Mucosa of descending colon (tissue), 3 donors: ENCODE measurements at regions not wholly inside any gene's neighbourhood (a gene's known extent, or its start where the extent isn't known, plus 50 kb on each side); places are given as distances from the start of the nearest gene placed in this dataset.

Experiments used
- ATAC-seq: fragments of 200-7000 bp; cut with Tn5 transposase; one replicate; pipeline ENCODE4 v1.9.1; 2020; ENCODE audit warnings: mild to moderate bottlenecking, moderate library complexity
- DNase-seq, 3 donors: peaks; one replicate each; pipeline ENCODE4 v3.0.0-alpha.2; 2020
- H3K36me3 ChIP-seq: fragments of 200-600 bp; one replicate; pipeline ENCODE4 v1.8.0; 2021; ENCODE audit warnings: low read depth, mild to moderate bottlenecking
- H3K4me1 ChIP-seq: fragments of 200-600 bp; one replicate; pipeline ENCODE4 v1.8.0; 2021; ENCODE audit warnings: low read depth, mild to moderate bottlenecking
- H3K4me3 ChIP-seq: fragments of 200-600 bp; one replicate; pipeline ENCODE4 v1.8.0; 2021; ENCODE audit warnings: mild to moderate bottlenecking
- H3K9me3 ChIP-seq: fragments of 200-600 bp; one replicate; pipeline ENCODE4 v1.8.0; 2021; ENCODE audit warnings: mild to moderate bottlenecking
- CTCF ChIP-seq: fragments of 200-600 bp; IDR thresholded peaks from one replicate; pipeline ENCODE4 v1.8.0; 2022; ENCODE audit warnings: antibody characterized with exemption, mild to moderate bottlenecking
- intact Hi-C, 2 donors: fragments of 100-400 bp; cut with DNase I in 1 of 2; cut with micrococcal nuclease in 1 of 2; formaldehyde crosslinking; loops; one replicate each; pipeline versions ENCODE4 v1.11.0 to v1.11.1; 2022; cut with DNase I, micrococcal nuclease
- donor health status: DM: no; HTN: no; CAD: no; lungs with moderate emphysema.
- donor health status: DM: no; HTN: no; CAD: no.
- donor health status: DM: no; HTN: yes; CAD: no.

- H3K36me3 ChIP-seq, result no peaks in the 10 kb centered on the region
- no peak for ATAC-seq
- no peak overlapping the region for H3K4me3 ChIP-seq
- no peak for TF ChIP-seq CTCF
- H3K4me1 ChIP-seq, result no peaks in the 10 kb centered on the region
- DNase-seq, result no peak
- H3K9me3 ChIP-seq, result no peaks in the 10 kb centered on the region
- intact Hi-C loops, result no loop called here
Measured at GRCh38 chr16:51009359-51009758, 141.7 kb downstream of the SALL1 start.

GRCh38 chr16:51008607-51009006 lies 142.5 kb downstream of the SALL1 start:
- no peak for ATAC-seq
- H3K9me3 ChIP-seq, result no peaks in the 10 kb centered on the region
- H3K36me3 ChIP-seq, result no peaks in the 10 kb centered on the region
- TF ChIP-seq CTCF, result no peak
- H3K4me3 ChIP-seq, result no peak overlapping the region
- no peaks in the 10 kb centered on the region for H3K4me1 ChIP-seq
- DNase-seq, result no peak
- intact Hi-C loops, result no loop called here

- no peak overlapping the region for H3K4me3 ChIP-seq
- ATAC-seq (no peak), DNase-seq (no peak)
- no peaks in the 10 kb centered on the region for H3K4me1 ChIP-seq
- TF ChIP-seq CTCF, result no peak
- no peaks in the 10 kb centered on the region for H3K36me3 ChIP-seq
- no peaks in the 10 kb centered on the region for H3K9me3 ChIP-seq
- intact Hi-C loops, result no loop called here
Measured at GRCh38 chr16:51008037-51008436, 143.0 kb downstream of the SALL1 start.

GRCh38 chr16:51003850-51004566 lies 147.1 kb downstream of the SALL1 start:
- no peak for ATAC-seq
- no peak for TF ChIP-seq CTCF
- no peaks in the 10 kb centered on the region for H3K36me3 ChIP-seq
- H3K4me1 ChIP-seq, result no peaks in the 10 kb centered on the region
- intact Hi-C loops, result no loop called here
- no peaks in the 10 kb centered on the region for H3K9me3 ChIP-seq
- no peak overlapping the region for H3K4me3 ChIP-seq
- DNase-seq, result no peak

- ATAC-seq, result no peak
- no peak for TF ChIP-seq CTCF
Measured at GRCh38 chr16:51002881-51003490, 148.1 kb downstream of the SALL1 start.

More at GRCh38 chr16:51002881-51003490, 148.1 kb downstream of the SALL1 start:
- Histone ChIP-seq H3K9me3 (no peaks in the 10 kb centered on the region), H3K36me3 (no peaks in the 10 kb centered on the region), H3K4me3 (no peak overlapping the region), H3K4me1 (no peaks in the 10 kb centered on the region)
- DNase-seq, result no peak
- intact Hi-C loops, result no loop called here
